H1 (cell line): ENCODE measurements at regions not wholly inside any gene's neighbourhood (a gene's known extent, or its start where the extent isn't known, plus 50 kb on each side); places are given as distances from the start of the nearest gene placed in this dataset.

Source experiments
- CTCF ChIA-PET: fragments of 300-600 bp; sonication (Branson Sonifier 250); formaldehyde crosslinking; loops from one replicate; lab custom pipeline; 2021; ENCODE audit not compliant: partially characterized antibody; lab: Charles Lee
- POLR2A ChIA-PET: fragments of 300-600 bp; sonication (Branson Sonifier 250); formaldehyde crosslinking; loops from one replicate; lab custom pipeline; 2021; ENCODE audit warnings: inconsistent platforms; ENCODE audit not compliant: partially characterized antibody; lab: Charles Lee
- DNase-seq, 2 experiments: peaks; one replicate each; pipeline versions ENCODE4 v3.0.0 to v3.0.0-alpha.2; 2010 to 2022; ENCODE audit warnings: low spot score in 2 of 2, low read depth in 1 of 2, mixed read lengths in 1 of 2
- FAIRE-seq: peaks from 2 replicates; lab custom pipeline; 2011; peaks lifted over from hg19 to GRCh38; lab: Jason Lieb, UNC
- H2AFZ ChIP-seq: 2 replicates; pipeline ENCODE4 v1.8.1; 2012; ENCODE audit warnings: low read length, inconsistent platforms
- H2AK5ac ChIP-seq: 2 replicates; pipeline ENCODE4 v1.6.1; 2013; ENCODE audit warnings: low read depth, low read length
- H2BK120ac ChIP-seq: replicated peaks from 2 replicates; pipeline ENCODE3; 2013; ENCODE audit warnings: low read depth, low read length, inconsistent platforms
- H2BK12ac ChIP-seq: 2 replicates; pipeline ENCODE4 v1.6.1; 2013; ENCODE audit warnings: low read depth, low read length
- H2BK15ac ChIP-seq: 2 replicates; pipeline ENCODE4 v1.6.1; 2013; ENCODE audit warnings: low read length
- H2BK20ac ChIP-seq: 2 replicates; pipeline ENCODE4 v1.6.1; 2013; ENCODE audit warnings: low read length
- H2BK5ac ChIP-seq: 2 replicates; pipeline ENCODE4 v1.6.1; 2013; ENCODE audit warnings: low read depth, low read length
- H3K14ac ChIP-seq: 2 replicates; pipeline ENCODE4 v1.6.1; 2013; ENCODE audit warnings: inconsistent platforms; ENCODE audit not compliant: insufficient read length
- H3K18ac ChIP-seq: 2 replicates; pipeline ENCODE4 v1.6.1; 2013; ENCODE audit warnings: low read length; ENCODE audit errors: extremely low read depth
- H3K23ac ChIP-seq: 2 replicates; pipeline ENCODE4 v1.6.1; 2013; ENCODE audit warnings: inconsistent platforms; ENCODE audit not compliant: insufficient read length
- H3K23me2 ChIP-seq: 2 replicates; pipeline ENCODE4 v1.6.1; 2013; ENCODE audit warnings: low read depth, low read length
- H3K27ac ChIP-seq: 2 replicates; pipeline ENCODE4 v1.6.1; 2011; ENCODE audit warnings: low read depth, low read length, inconsistent platforms
- H3K27me3 ChIP-seq, 4 experiments: replicated peaks in 1 of 4; 1 replicate in 1 of 4; 2 replicates in 3 of 4; pipeline versions ENCODE4 v1.6.1 to v1.8.1; 2011 to 2013; ENCODE audit warnings: low read length in 3 of 4, mild to moderate bottlenecking in 3 of 4, inconsistent platforms in 2 of 4, mixed read lengths in 2 of 4, moderate library complexity in 1 of 4; ENCODE audit not compliant: control insufficient read depth in 3 of 4, insufficient read depth in 3 of 4; ENCODE audit errors: extremely low read depth in 1 of 4
- H3K36me3 ChIP-seq, 4 experiments: 2 replicates each; pipeline versions ENCODE4 v1.6.1 to v1.8.1; 2011 to 2013; ENCODE audit warnings: mild to moderate bottlenecking in 4 of 4, low read length in 3 of 4, moderate library complexity in 2 of 4, control low read depth in 1 of 4, inconsistent platforms in 1 of 4; ENCODE audit not compliant: insufficient read depth in 4 of 4, control insufficient read depth in 2 of 4
- H3K4ac ChIP-seq: replicated peaks from 2 replicates; pipeline ENCODE3; 2013; ENCODE audit warnings: low read length, low read depth, mixed read lengths, inconsistent platforms; ENCODE audit not compliant: insufficient read length
- H3K4me1 ChIP-seq, 4 experiments: replicated peaks in 1 of 4; 1 replicate in 1 of 4; 2 replicates in 3 of 4; pipeline versions ENCODE4 v1.6.1 to v1.8.1; 2011 to 2013; ENCODE audit warnings: low read length in 3 of 4, inconsistent platforms in 2 of 4, mixed read lengths in 1 of 4; ENCODE audit not compliant: insufficient read depth in 4 of 4, control insufficient read depth in 3 of 4
- H3K4me2 ChIP-seq, 2 experiments: 2 replicates each; pipeline versions ENCODE4 v1.6.1 to v1.8.1; 2011 to 2013; ENCODE audit warnings: low read depth in 2 of 2, low read length in 2 of 2, control low read depth in 1 of 2, inconsistent platforms in 1 of 2, mild to moderate bottlenecking in 1 of 2; ENCODE audit not compliant: insufficient read depth in 1 of 2
- H3K4me3 ChIP-seq, 4 experiments: fragments of 200-600, 300-600 bp in 1 of 4; sonication (generic), shearing (Covaris generic), sonication (Bioruptor Twin) in 1 of 4; 2 replicates each; pipeline versions ENCODE4 v1.5.1 to v1.8.1; 2011 to 2016; ENCODE audit warnings: low read length in 4 of 4, low read depth in 3 of 4, control low read depth in 2 of 4, inconsistent platforms in 2 of 4, mild to moderate bottlenecking in 2 of 4, mixed read lengths in 1 of 4, moderate library complexity in 1 of 4; ENCODE audit not compliant: insufficient read depth in 2 of 4; ENCODE audit errors: extremely low read depth in 1 of 4
- H3K56ac ChIP-seq: replicated peaks from 2 replicates; pipeline ENCODE3; 2013; ENCODE audit warnings: low read depth, mild to moderate bottlenecking, mixed read lengths, low read length, inconsistent platforms; ENCODE audit not compliant: insufficient read length
- H3K79me1 ChIP-seq: 2 replicates; pipeline ENCODE4 v1.6.1; 2013; ENCODE audit warnings: low read depth, low read length, control low read depth
- H3K79me2 ChIP-seq, 2 experiments: 2 replicates each; pipeline versions ENCODE4 v1.6.1 to v1.8.1; 2012 to 2013; ENCODE audit warnings: low read length in 2 of 2, mild to moderate bottlenecking in 2 of 2, inconsistent platforms in 1 of 2; ENCODE audit not compliant: insufficient read depth in 2 of 2, control insufficient read depth in 1 of 2
- H3K9ac ChIP-seq, 4 experiments: replicated peaks in 1 of 4; 1 replicate in 1 of 4; 2 replicates in 3 of 4; pipeline versions ENCODE4 v1.6.1 to v1.8.1; 2011 to 2013; ENCODE audit warnings: low read depth in 3 of 4, low read length in 3 of 4, control low read depth in 2 of 4, mild to moderate bottlenecking in 2 of 4, moderate library complexity in 2 of 4, inconsistent platforms in 1 of 4; ENCODE audit errors: extremely low read depth in 1 of 4
- H3K9me3 ChIP-seq, 2 experiments: 2 replicates each; pipeline versions ENCODE4 v1.6.1 to v1.8.1; 2012 to 2013; ENCODE audit warnings: mild to moderate bottlenecking in 2 of 2, moderate library complexity in 2 of 2, control low read depth in 1 of 2, inconsistent platforms in 1 of 2, low read depth in 1 of 2, low read length in 1 of 2, mixed read lengths in 1 of 2; ENCODE audit not compliant: insufficient read depth in 2 of 2
- H4K20me1 ChIP-seq, 2 experiments: replicated peaks in 1 of 2; 2 replicates each; pipeline versions ENCODE3 to v1.8.1; 2011 to 2013; ENCODE audit warnings: inconsistent platforms in 2 of 2, low read length in 2 of 2, mild to moderate bottlenecking in 1 of 2; ENCODE audit not compliant: insufficient read depth in 2 of 2, control insufficient read depth in 1 of 2
- H4K5ac ChIP-seq: 2 replicates; pipeline ENCODE4 v1.6.1; 2013; ENCODE audit warnings: low read length, low read depth, mixed read lengths, inconsistent platforms; ENCODE audit not compliant: insufficient read length
- H4K8ac ChIP-seq: 2 replicates; pipeline ENCODE4 v1.8.0; 2013; ENCODE audit warnings: mild to moderate bottlenecking, moderate library complexity, low read length, inconsistent platforms; ENCODE audit not compliant: insufficient read depth; ENCODE audit errors: extremely low read depth
- H4K91ac ChIP-seq: replicated peaks from 2 replicates; pipeline ENCODE3; 2013; ENCODE audit warnings: low read length, mixed read lengths, inconsistent platforms; ENCODE audit not compliant: insufficient read length
- ASH2L ChIP-seq: fragments of 200-600, 300-600 bp; sonication (generic); IDR thresholded peaks from one replicate; pipeline ENCODE4 v1.7.1; 2017; ENCODE audit warnings: low read length
- BCL11A ChIP-seq, 2 experiments: IDR thresholded peaks; one replicate each; pipeline ENCODE4 v1.6.1; 2011; ENCODE audit warnings: low read depth in 2 of 2, low read length in 2 of 2, mild to moderate bottlenecking in 2 of 2
- BRCA1 ChIP-seq: IDR thresholded peaks from 2 replicates; pipeline ENCODE4 v1.6.1; 2012; ENCODE audit warnings: low read depth, low read length, improper control_type of control experiment
- CTCF ChIP-seq, 3 experiments: IDR thresholded peaks; 1 replicate in 2 of 3; 2 replicates in 1 of 3; pipeline versions ENCODE4 v1.5.1 to v1.6.1; 2011; ENCODE audit warnings: low read length in 3 of 3, mild to moderate bottlenecking in 3 of 3, inconsistent platforms in 2 of 3, low read depth in 1 of 3, moderate library complexity in 1 of 3; ENCODE audit not compliant: insufficient read depth in 1 of 3; ENCODE audit errors: control extremely low read depth in 1 of 3
- GTF2F1 ChIP-seq: IDR thresholded peaks from 2 replicates; pipeline ENCODE4 v1.6.1; 2012; ENCODE audit warnings: low read depth, low read length, improper control_type of control experiment, borderline replicate concordance
- RBBP5 ChIP-seq: IDR thresholded peaks from 2 replicates; pipeline ENCODE4 v1.7.1; 2012; ENCODE audit warnings: low read depth, mild to moderate bottlenecking, inconsistent platforms, low read length, moderate library complexity, borderline replicate concordance
- RXRA ChIP-seq: IDR thresholded peaks from 2 replicates; pipeline ENCODE4 v1.6.1; 2011; ENCODE audit warnings: low read depth, mild to moderate bottlenecking, low read length, moderate library complexity; ENCODE audit not compliant: insufficient read depth
- SP4 ChIP-seq: IDR thresholded peaks from 2 replicates; pipeline ENCODE4 v1.6.1; 2012; ENCODE audit warnings: low read length, inconsistent platforms
- SUZ12 ChIP-seq: fragments of 200-600 bp; sonication (generic); IDR thresholded peaks from 2 replicates; pipeline ENCODE4 v1.6.1; 2012; ENCODE audit warnings: mild to moderate bottlenecking, inconsistent platforms, low read length, moderate library complexity, mixed read lengths
- TAF7 ChIP-seq: optimal IDR thresholded peaks from 2 replicates; pipeline ENCODE3; 2011; ENCODE audit warnings: low read depth, mild to moderate bottlenecking, inconsistent platforms, low read length, moderate library complexity, borderline replicate concordance
- WGBS, 2 experiments: shearing (Covaris generic) in 1 of 2; methylation state at CpG; one replicate each; pipeline versions ENCODE4 v1.1.6 to v1.1.7; 2013 to 2015; ENCODE audit warnings: low lambda C conversion rate in 2 of 2, mixed read lengths in 2 of 2, inconsistent platforms in 1 of 2, low coverage in 1 of 2, missing lambda C conversion rate in 1 of 2; ENCODE audit not compliant: insufficient replicate concordance in 2 of 2, insufficient coverage in 1 of 2, insufficient read length in 1 of 2; ENCODE audit errors: extremely low coverage in 1 of 2, missing lambda C conversion rate in 1 of 2; 5-methylcytosine and 5-hydroxymethylcytosine counted together

DNA sequence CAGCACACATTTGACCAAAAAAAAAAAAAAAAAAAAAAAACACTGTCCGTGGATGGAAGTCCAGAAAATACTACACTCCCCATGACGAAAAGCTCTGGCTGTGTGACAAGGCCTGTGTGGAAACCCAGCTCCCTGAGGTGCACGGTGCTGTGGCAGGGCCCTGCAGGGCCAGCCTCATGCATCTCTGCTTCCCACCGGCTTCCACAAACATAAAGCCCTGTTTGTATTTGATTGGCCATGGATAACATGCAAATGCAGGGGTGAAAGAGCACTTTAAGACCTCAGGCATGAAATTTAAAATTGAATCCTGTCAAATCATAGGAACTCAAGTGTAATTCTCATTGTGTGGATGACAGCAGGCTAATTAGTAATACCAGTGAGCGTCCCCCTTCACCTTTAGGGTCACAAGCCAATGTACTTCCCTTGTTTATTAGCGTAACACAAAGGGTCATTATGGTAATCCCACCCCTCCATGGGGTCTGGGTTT, 757.2 kb downstream of the GALR1 start:
- Histone ChIP-seq H4K20me1 (no peaks in the 10 kb centered on the region), H3K27me3 (no peaks in the 10 kb centered on the region), H3K9me3 (peaks cover 0 to 3% of the 10 kb centered on the region in 2 experiments; a peak in 2 of 4 replicates), H3K23ac (no peak overlapping the region), H4K91ac (no peak overlapping the region), H3K4me3 (peak overlapping the region in 1 of 4 experiments; percentile 38; a peak in 2 of 8 replicates), H2AFZ (no peak overlapping the region), H3K27ac (no peak overlapping the region), H3K79me1 (no peaks in the 10 kb centered on the region), H3K4me1 (peaks cover 6 to 21% (median 18%) of the 10 kb centered on the region in 4 experiments; a peak in 6 of 7 replicates), H3K4me2 (peak overlapping the region; percentile 57 to 80), H2BK120ac (peak overlapping the region; percentile 55), H3K79me2 (no peaks in the 10 kb centered on the region), H3K14ac (no peak overlapping the region), H2AK5ac (no peak overlapping the region), H2BK12ac (peak overlapping the region; percentile 29; the same call in 1 of the 2 replicates), H3K9ac (no peak overlapping the region), H3K36me3 (no peaks in the 10 kb centered on the region), H2BK15ac (no peak overlapping the region), H3K4ac (peak overlapping the region; percentile 33), H4K8ac (no peak overlapping the region), H2BK20ac (0 out of 2 replicates have a peak overlapping the region, but pooled peaks have one; percentile 77), H4K5ac (no peak overlapping the region), H3K23me2 (peaks cover 8% of the 10 kb centered on the region; the same call in 1 of the 2 replicates), H3K18ac (peak overlapping the region; percentile 5; the same call in 1 of the 2 replicates), H2BK5ac (peak overlapping the region; percentile 8; the same call in 1 of the 2 replicates), H3K56ac (no peak overlapping the region)
- FAIRE-seq (peak; percentile 7), DNase-seq (no peak)
- ChIA-PET CTCF (no interaction called here), POLR2A (no interaction called here)
- 13% methylated on average over 6 of the region's 6 CpGs; no CpG with 5 or more reads in 1 of the 2 experiments for WGBS, 2 experiments
- TF ChIP-seq RXRA (no peak), SUZ12 (no peak), ASH2L (no peak), GTF2F1 (no peak), TAF7 (no peak), BRCA1 (no peak), RBBP5 (no peak), CTCF (IDR thresholded peaks at IDR 0.05; ENCODE audit: control extremely low read depth in 1 of 3, insufficient read depth in 1 of 3, low read depth in 1 of 3, low read length in 3 of 3) (no peak), BCL11A (IDR thresholded peaks at IDR 0.05; ENCODE audit: low read depth in 2 of 2, low read length in 2 of 2) (no peak), SP4 (no peak)
